Peyer's patch (tissue), 4 donors: ENCODE measurements at regions not wholly inside any gene's neighbourhood (a gene's known extent, or its start where the extent isn't known, plus 50 kb on each side); places are given as distances from the start of the nearest gene placed in this dataset.
"Not testable (repeated sequence)": the region's sequence is repeated elsewhere in the genome, so short reads cannot be mapped to it uniquely, and the experiment has no call there.

Experiments
- DNase-seq, 3 donors: peaks; one replicate each; pipeline ENCODE4 v3.0.0-alpha.2; 2017 to 2019
- H3K27ac ChIP-seq, 4 donors: fragments of 200-600 bp; sonication (generic); one replicate each; pipeline ENCODE4 v1.5.1; 2016 to 2019
- H3K27me3 ChIP-seq, 2 donors: fragments of 200-600 bp; sonication (generic); one replicate each; pipeline ENCODE4 v1.5.1; 2019
- H3K36me3 ChIP-seq, 3 donors: fragments of 200-600 bp; sonication (generic); one replicate each; pipeline ENCODE4 v1.5.1; 2016 to 2019
- H3K4me1 ChIP-seq, 4 donors: fragments of 200-600 bp; sonication (generic); one replicate each; pipeline ENCODE4 v1.5.1; 2016 to 2019
- H3K4me3 ChIP-seq, 4 donors: fragments of 200-600 bp; sonication (generic); 1 replicate in 3 of 4; 2 replicates in 1 of 4; pipeline ENCODE4 v1.5.1; 2016 to 2019; ENCODE audit warnings: mild to moderate bottlenecking in 1 of 4
- H3K9me3 ChIP-seq, 4 donors: fragments of 200-600 bp; sonication (generic); one replicate each; pipeline ENCODE4 v1.5.1; 2016 to 2019; ENCODE audit warnings: mild to moderate bottlenecking in 1 of 4
- POLR2A ChIP-seq, 2 donors: fragments of 450-650 bp; IDR thresholded peaks; one replicate each; pipeline ENCODE4 v1.5.1; 2017; ENCODE audit warnings: antibody characterized with exemption in 2 of 2, mild to moderate bottlenecking in 2 of 2, moderate library complexity in 2 of 2
- TF ChIP-seq, protein P1 (sequence below), 6 experiments: fragments of 450-650 bp in 4 of 6; fragments of 200-600 bp in 2 of 6; sonication (generic) in 1 of 6; IDR thresholded peaks; one replicate each; pipeline ENCODE4 v1.5.1; 2017 to 2019; ENCODE audit warnings: antibody characterized with exemption in 6 of 6, mild to moderate bottlenecking in 3 of 6, moderate library complexity in 1 of 6

DNA sequence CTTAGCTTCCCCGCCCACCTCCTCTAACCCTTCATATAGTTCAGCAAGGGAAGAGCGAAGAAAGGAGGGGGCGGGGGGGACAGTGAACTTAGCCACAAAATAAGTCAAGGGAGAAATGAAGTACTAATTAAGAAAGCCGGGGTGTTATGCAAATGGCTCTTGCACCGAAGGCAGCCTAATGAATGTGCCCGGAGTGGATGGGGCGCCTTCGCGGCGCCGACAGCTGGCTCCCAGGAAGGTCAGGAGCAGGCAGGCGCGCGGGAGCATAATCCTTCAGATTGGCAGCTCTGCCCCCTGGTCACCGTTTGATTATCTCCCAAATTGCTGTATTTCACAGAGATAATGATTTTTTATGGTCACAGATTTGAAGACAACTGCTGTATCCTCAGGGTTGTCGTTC is 395.1 kb downstream of the TFAP2B start:
- no peaks in the 10 kb centered on the region for H3K36me3 ChIP-seq

DNA sequence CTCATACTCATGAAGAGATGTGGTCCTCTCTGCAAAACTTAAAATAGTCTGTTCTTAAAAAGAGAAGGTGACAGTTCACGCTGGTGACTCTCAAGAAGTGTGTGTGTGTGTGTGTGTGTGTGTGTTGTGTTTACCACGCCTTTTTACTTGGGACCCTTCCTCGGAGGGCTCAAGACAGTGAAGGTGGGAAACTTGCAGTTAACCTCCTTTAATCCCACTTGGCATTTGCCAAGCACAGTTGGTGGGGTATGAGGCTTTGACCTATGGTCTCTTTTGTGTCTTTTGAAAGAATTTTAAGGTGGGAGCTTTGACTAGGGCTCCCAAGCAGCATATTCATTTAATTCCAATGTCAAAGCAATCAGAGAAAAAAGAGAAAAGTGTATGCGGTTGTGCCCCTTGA is 395.8 kb downstream of the TFAP2B start:
- no peak for DNase-seq
- Histone ChIP-seq H3K9me3 (no peaks in the 10 kb centered on the region), H3K4me3 (no peak overlapping the region), H3K4me1 (no peaks in the 10 kb centered on the region), H3K36me3 (no peaks in the 10 kb centered on the region), H3K27me3 (no peaks in the 10 kb centered on the region), H3K27ac (no peak overlapping the region)
- TF ChIP-seq, protein P1, sequence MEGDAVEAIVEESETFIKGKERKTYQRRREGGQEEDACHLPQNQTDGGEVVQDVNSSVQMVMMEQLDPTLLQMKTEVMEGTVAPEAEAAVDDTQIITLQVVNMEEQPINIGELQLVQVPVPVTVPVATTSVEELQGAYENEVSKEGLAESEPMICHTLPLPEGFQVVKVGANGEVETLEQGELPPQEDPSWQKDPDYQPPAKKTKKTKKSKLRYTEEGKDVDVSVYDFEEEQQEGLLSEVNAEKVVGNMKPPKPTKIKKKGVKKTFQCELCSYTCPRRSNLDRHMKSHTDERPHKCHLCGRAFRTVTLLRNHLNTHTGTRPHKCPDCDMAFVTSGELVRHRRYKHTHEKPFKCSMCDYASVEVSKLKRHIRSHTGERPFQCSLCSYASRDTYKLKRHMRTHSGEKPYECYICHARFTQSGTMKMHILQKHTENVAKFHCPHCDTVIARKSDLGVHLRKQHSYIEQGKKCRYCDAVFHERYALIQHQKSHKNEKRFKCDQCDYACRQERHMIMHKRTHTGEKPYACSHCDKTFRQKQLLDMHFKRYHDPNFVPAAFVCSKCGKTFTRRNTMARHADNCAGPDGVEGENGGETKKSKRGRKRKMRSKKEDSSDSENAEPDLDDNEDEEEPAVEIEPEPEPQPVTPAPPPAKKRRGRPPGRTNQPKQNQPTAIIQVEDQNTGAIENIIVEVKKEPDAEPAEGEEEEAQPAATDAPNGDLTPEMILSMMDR (IDR thresholded peaks at IDR 0.05): no peak
- no peak for TF ChIP-seq POLR2A (IDR thresholded peaks at IDR 0.05)

More for the DNA sequence above, 395.1 kb downstream of the TFAP2B start:
- Histone ChIP-seq H3K27ac (no peak overlapping the region), H3K9me3 (no peaks in the 10 kb centered on the region), H3K4me1 (no peaks in the 10 kb centered on the region), H3K4me3 (no peak overlapping the region), H3K27me3 (no peaks in the 10 kb centered on the region)
- no peak for TF ChIP-seq POLR2A (IDR thresholded peaks at IDR 0.05)
- TF ChIP-seq, protein P1 (IDR thresholded peaks at IDR 0.05): no peak
- no peak for DNase-seq

DNA sequence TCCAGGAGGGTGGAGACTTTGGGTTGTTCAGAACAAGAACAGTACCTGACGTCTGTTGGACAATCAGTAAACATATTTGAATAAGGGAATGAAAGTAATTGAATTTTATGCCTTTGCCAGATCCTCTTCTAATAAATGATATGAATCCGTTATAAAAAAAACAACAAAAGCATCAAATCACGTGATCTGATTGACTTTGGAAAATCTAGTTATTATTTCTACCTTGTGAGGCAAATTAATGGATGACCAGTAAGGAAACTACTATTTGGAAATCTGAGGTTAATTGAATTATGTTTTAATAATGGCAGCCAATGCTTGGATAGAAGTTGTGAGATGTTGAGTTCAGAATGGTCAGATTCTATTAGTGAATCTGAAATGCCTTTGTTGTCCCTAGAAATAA is 399.5 kb downstream of the TFAP2B start:
- DNase-seq: no peak
- H3K27me3 ChIP-seq: no peaks in the 10 kb centered on the region

DNA sequence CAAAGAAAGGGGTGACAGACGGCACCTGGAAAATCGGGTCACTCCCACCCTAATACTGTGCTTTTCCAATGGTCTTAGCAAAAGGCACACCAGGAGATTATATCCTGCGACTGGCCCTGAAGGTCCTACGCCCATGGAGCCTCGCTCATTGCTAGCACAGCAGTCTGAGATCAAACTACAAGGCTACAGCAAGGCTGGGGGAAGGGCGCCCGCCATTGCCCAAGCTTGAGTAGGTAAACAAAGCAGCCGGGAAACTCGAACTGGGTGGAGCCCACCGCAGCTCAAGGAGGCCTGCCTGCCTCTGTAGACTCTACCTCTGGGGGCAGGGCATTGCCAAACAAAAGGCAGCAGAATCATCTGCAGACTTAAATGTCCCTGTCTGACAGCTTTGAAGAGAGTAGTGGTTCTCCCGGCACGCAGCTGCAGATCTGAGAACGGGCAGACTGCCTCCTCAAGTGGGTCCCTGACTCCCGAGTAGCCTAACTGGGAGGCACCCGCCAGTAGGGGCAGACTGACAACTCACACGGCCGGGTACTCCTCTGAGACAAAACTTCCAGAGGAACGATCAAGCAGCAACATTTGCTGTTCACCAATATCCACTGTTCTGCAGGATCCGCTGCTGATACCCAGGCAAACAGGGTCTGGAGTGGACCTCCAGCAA is 406.0 kb downstream of the TFAP2B start:
- not testable (repeated sequence) for H3K27ac ChIP-seq, DNase-seq, H3K4me3 ChIP-seq, H3K4me1 ChIP-seq, H3K9me3 ChIP-seq, H3K27me3 ChIP-seq, H3K36me3 ChIP-seq

More for the DNA sequence above, 399.5 kb downstream of the TFAP2B start:
- Histone ChIP-seq H3K4me3 (no peak overlapping the region), H3K27ac (no peak overlapping the region), H3K9me3 (no peaks in the 10 kb centered on the region), H3K4me1 (no peaks in the 10 kb centered on the region), H3K36me3 (no peaks in the 10 kb centered on the region)
- TF ChIP-seq, protein P1 (IDR thresholded peaks at IDR 0.05): no peak
- no peak for TF ChIP-seq POLR2A (IDR thresholded peaks at IDR 0.05)

DNA sequence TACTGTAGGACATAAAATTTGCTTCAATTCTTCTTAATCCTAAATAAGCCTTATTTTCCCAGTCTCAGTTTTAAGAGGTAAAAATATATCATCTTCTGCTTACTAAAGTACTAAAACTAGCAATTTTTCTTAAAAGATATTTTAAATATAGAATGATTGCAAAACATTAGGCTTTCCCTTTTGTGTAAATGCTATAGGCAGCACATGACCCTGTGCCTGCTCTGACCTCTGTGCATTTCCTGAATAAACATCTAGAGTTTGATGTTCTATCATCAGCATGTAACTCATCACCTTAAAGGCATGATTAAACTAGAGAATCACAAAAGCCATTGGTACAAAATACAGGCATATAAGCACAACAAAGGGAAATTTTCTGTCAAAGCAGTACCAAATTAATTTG is 422.7 kb downstream of the TFAP2B start:
- no peak for DNase-seq
- no peak overlapping the region for H3K27ac ChIP-seq
- no peaks in the 10 kb centered on the region for H3K27me3 ChIP-seq
- no peaks in the 10 kb centered on the region for H3K36me3 ChIP-seq
- TF ChIP-seq, protein P1 (IDR thresholded peaks at IDR 0.05): no peak
- no peak for TF ChIP-seq POLR2A (IDR thresholded peaks at IDR 0.05)
- H3K9me3 ChIP-seq: no peaks in the 10 kb centered on the region
- no peak overlapping the region for H3K4me3 ChIP-seq
- no peaks in the 10 kb centered on the region for H3K4me1 ChIP-seq

DNA sequence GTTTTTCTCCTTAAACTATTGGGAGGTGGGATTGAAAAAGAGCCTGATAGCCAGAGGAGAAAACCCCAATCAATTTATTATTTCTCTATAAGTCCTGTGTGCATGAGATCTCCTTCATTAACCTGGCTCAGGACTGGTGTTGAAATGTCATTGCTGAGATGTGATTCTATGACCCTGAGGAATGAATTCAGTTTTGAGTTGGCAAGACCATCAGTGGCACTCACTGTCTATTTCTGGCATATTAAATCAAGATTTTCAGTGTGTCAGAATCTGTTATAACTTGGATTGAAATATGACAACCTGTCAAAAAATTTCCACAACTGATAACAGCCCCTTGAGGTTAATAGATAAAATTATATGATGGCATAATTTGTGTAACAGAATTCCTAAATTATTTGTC is 431.1 kb downstream of the TFAP2B start:
- TF ChIP-seq POLR2A (IDR thresholded peaks at IDR 0.05): no peak
- TF ChIP-seq, protein P1 (IDR thresholded peaks at IDR 0.05): no peak
- Histone ChIP-seq H3K27me3 (no peaks in the 10 kb centered on the region), H3K4me1 (no peaks in the 10 kb centered on the region), H3K27ac (no peak overlapping the region), H3K9me3 (no peaks in the 10 kb centered on the region), H3K36me3 (no peaks in the 10 kb centered on the region), H3K4me3 (no peak overlapping the region)
- DNase-seq: no peak
